Hepatocyte (in vitro differentiated cells): ENCODE measurements at regions not wholly inside any gene's neighbourhood (a gene's known extent, or its start where the extent isn't known, plus 50 kb on each side); places are given as distances from the start of the nearest gene placed in this dataset.

ENCODE experiments used
- EZH2 ChIP-seq: fragments of 200-600 bp; sonication (generic); IDR thresholded peaks from 2 replicates; pipeline ENCODE4 v1.6.1; 2016; ENCODE audit warnings: antibody characterized with exemption, mild to moderate bottlenecking, borderline replicate concordance
- EZH2phosphoT487 ChIP-seq: fragments of 200-600 bp; sonication (generic); IDR thresholded peaks from one replicate; pipeline ENCODE4 v1.6.1; 2018; ENCODE audit warnings: antibody characterized with exemption, mild to moderate bottlenecking, low read depth, moderate library complexity; ENCODE audit not compliant: unreplicated experiment, severe bottlenecking
- TF ChIP-seq, protein P1 (sequence below): fragments of 200-600 bp; sonication (generic); IDR thresholded peaks from 2 replicates; pipeline ENCODE4 v1.5.1; 2016; ENCODE audit warnings: antibody characterized with exemption, mild to moderate bottlenecking; ENCODE audit not compliant: poor library complexity

- TF ChIP-seq, protein P1, sequence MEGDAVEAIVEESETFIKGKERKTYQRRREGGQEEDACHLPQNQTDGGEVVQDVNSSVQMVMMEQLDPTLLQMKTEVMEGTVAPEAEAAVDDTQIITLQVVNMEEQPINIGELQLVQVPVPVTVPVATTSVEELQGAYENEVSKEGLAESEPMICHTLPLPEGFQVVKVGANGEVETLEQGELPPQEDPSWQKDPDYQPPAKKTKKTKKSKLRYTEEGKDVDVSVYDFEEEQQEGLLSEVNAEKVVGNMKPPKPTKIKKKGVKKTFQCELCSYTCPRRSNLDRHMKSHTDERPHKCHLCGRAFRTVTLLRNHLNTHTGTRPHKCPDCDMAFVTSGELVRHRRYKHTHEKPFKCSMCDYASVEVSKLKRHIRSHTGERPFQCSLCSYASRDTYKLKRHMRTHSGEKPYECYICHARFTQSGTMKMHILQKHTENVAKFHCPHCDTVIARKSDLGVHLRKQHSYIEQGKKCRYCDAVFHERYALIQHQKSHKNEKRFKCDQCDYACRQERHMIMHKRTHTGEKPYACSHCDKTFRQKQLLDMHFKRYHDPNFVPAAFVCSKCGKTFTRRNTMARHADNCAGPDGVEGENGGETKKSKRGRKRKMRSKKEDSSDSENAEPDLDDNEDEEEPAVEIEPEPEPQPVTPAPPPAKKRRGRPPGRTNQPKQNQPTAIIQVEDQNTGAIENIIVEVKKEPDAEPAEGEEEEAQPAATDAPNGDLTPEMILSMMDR, result no peak
- TF ChIP-seq EZH2 (no peak), EZH2phosphoT487 (no peak)
Measured at GRCh38 chr12:89831310-89832095, 122.9 kb upstream of the ATP2B1 start.
